ENCODE measurements at regions not wholly inside any gene's neighbourhood (a gene's known extent, or its start where the extent isn't known, plus 50 kb on each side); places are given as distances from the start of the nearest gene placed in this dataset.

DNA sequence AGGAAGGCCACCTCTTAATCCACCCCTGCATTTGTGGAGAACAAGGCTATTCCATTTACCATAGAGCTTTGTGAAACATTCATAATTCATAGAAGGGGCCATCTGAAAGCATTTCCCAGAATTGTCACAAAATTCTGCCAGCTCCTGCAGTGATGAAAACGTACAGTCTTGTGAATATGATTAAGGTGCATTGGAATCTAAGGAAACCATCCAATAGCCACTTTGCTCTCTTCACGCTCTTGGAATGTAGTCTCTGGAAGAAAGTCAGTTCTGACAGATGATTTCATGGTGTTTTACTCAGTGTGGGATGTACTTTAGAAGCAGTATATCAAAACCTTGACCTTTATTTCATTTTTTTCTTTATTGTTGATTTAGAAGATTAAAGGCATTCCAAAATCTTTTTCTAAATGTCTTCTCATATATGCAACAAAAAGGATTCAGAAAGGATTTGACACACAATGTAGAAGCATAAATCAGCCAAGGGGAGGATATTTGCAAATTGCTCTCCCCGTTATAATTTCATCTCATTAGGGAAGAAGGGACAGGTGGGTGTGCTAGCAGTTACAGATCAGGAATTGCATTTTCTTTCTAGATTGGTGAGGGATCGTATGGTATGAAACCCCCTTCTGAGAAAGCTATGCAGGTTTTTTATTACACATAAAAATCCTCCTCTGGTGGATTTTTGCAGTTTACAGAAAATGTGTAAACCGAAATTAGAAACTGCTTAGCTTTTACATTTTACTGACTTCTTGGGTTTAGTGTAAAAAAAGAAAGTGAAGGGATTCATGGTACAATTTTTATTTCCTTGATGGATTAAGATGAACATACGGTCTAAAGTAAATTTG lies 390.2 kb downstream of the LRIG3 start (continued):
- TF ChIP-seq, protein P1, sequence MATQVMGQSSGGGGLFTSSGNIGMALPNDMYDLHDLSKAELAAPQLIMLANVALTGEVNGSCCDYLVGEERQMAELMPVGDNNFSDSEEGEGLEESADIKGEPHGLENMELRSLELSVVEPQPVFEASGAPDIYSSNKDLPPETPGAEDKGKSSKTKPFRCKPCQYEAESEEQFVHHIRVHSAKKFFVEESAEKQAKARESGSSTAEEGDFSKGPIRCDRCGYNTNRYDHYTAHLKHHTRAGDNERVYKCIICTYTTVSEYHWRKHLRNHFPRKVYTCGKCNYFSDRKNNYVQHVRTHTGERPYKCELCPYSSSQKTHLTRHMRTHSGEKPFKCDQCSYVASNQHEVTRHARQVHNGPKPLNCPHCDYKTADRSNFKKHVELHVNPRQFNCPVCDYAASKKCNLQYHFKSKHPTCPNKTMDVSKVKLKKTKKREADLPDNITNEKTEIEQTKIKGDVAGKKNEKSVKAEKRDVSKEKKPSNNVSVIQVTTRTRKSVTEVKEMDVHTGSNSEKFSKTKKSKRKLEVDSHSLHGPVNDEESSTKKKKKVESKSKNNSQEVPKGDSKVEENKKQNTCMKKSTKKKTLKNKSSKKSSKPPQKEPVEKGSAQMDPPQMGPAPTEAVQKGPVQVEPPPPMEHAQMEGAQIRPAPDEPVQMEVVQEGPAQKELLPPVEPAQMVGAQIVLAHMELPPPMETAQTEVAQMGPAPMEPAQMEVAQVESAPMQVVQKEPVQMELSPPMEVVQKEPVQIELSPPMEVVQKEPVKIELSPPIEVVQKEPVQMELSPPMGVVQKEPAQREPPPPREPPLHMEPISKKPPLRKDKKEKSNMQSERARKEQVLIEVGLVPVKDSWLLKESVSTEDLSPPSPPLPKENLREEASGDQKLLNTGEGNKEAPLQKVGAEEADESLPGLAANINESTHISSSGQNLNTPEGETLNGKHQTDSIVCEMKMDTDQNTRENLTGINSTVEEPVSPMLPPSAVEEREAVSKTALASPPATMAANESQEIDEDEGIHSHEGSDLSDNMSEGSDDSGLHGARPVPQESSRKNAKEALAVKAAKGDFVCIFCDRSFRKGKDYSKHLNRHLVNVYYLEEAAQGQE (IDR thresholded peaks at IDR 0.05; ENCODE audit: low read depth, low read length), result no peak
- TF ChIP-seq, protein P2, sequence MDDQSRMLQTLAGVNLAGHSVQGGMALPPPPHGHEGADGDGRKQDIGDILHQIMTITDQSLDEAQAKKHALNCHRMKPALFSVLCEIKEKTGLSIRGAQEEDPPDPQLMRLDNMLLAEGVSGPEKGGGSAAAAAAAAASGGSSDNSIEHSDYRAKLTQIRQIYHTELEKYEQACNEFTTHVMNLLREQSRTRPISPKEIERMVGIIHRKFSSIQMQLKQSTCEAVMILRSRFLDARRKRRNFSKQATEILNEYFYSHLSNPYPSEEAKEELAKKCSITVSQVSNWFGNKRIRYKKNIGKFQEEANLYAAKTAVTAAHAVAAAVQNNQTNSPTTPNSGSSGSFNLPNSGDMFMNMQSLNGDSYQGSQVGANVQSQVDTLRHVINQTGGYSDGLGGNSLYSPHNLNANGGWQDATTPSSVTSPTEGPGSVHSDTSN (IDR thresholded peaks at IDR 0.05), result peak; percentile 95
- peak; percentile 70; the same call in 1 of the 2 replicates for TF ChIP-seq MEF2A (IDR thresholded peaks at IDR 0.05; ENCODE audit: borderline replicate concordance, low read depth)
- peak; percentile 70; the same call in 1 of the 2 replicates for TF ChIP-seq RXRA (IDR thresholded peaks at IDR 0.05; ENCODE audit: borderline replicate concordance, low read depth)
- peak; percentile 95 for TF ChIP-seq TEAD4 (IDR thresholded peaks at IDR 0.05; ENCODE audit: borderline replicate concordance, insufficient read depth)

DNA sequence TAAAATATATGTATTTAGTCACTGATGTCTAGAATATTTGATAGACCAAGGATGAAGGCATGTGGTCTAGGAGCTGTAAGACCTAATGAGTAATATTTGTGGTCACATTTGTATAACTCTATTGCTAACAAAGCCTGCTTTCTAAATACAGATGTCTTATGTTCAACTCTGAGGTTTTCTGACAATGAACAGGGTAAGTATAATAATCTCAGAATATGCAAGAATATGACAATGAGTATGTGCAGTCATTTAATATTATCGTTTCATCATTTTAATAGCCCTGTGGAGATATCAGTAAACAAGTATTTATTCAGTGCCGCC lies 389.6 kb downstream of the LRIG3 start:
- Histone ChIP-seq H3K4me3 (ENCODE audit: low read depth in 2 of 2, low read length in 1 of 2) (no peak overlapping the region), H3K36me3 (replicated peaks in 1 of 2; ENCODE audit: control insufficient read depth in 1 of 2, insufficient read depth in 2 of 2, low read length in 1 of 2) (no peaks in the 10 kb centered on the region), H3K9me2 (no peaks in the 10 kb centered on the region), H4K20me1 (ENCODE audit: insufficient read depth) (no peaks in the 10 kb centered on the region), H3K27me3 (ENCODE audit: insufficient read depth) (no peaks in the 10 kb centered on the region), H3K4me1 (ENCODE audit: control insufficient read depth in 1 of 2, insufficient read depth in 2 of 2, low read depth in 1 of 2, low read length in 1 of 2) (peaks cover 0 to 10% of the 10 kb centered on the region in 2 experiments; a peak in 2 of 4 replicates), H3K27ac (ENCODE audit: low read depth in 2 of 2, low read length in 1 of 2) (peak overlapping the region; percentile 73 to 95; a peak in 3 of 4 replicates), H3K9ac (peak overlapping the region; percentile 61; the same call in 1 of the 2 replicates), H2AFZ (ENCODE audit: low read depth) (no peak overlapping the region), H3K79me2 (ENCODE audit: insufficient read depth) (no peaks in the 10 kb centered on the region), H3K4me2 (peak overlapping the region; percentile 66), H3F3A (replicated peaks; ENCODE audit: insufficient read depth) (peaks cover 20% of the 10 kb centered on the region), H3K9me3 (no peaks in the 10 kb centered on the region)
- ChIA-PET POLR2A (no interaction called here), CTCF (interaction anchor here (1.8 kb wide), 1 partner anchor 10 kb away, joined by 4 read pairs; no protein-coding TSS in a partner anchor)
- 24% methylated on average over 2 of the region's 2 CpGs for WGBS (ENCODE audit: low lambda C conversion rate)
- DNase-seq, result no peak
- TF ChIP-seq RAD21 (IDR thresholded peaks at IDR 0.05; ENCODE audit: low read length) (no peak), RFX5 (IDR thresholded peaks at IDR 0.05; ENCODE audit: low read length) (no peak), SIN3A (IDR thresholded peaks at IDR 0.05; ENCODE audit: borderline replicate concordance, low read depth, low read length) (no peak), EZH2phosphoT487 (IDR thresholded peaks at IDR 0.05; ENCODE audit: borderline replicate concordance, low read depth) (no peak), TAF1 (IDR thresholded peaks at IDR 0.05; ENCODE audit: borderline replicate concordance, low read depth, low read length) (no peak), POLR2AphosphoS5 (IDR thresholded peaks at IDR 0.05; ENCODE audit: low read depth, low read length) (peak; percentile 84), TEAD4 (IDR thresholded peaks at IDR 0.05; ENCODE audit: borderline replicate concordance, insufficient read depth) (peak; percentile 78; the same call in 1 of the 2 replicates), GABPA (IDR thresholded peaks at IDR 0.05; ENCODE audit: low read depth) (no peak), MEF2A (IDR thresholded peaks at IDR 0.05; ENCODE audit: borderline replicate concordance, low read depth) (no peak), NRF1 (IDR thresholded peaks at IDR 0.05; ENCODE audit: low read depth, low read length) (no peak)
- TF ChIP-seq, protein P3, sequence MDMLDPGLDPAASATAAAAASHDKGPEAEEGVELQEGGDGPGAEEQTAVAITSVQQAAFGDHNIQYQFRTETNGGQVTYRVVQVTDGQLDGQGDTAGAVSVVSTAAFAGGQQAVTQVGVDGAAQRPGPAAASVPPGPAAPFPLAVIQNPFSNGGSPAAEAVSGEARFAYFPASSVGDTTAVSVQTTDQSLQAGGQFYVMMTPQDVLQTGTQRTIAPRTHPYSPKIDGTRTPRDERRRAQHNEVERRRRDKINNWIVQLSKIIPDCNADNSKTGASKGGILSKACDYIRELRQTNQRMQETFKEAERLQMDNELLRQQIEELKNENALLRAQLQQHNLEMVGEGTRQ (IDR thresholded peaks at IDR 0.05; ENCODE audit: borderline replicate concordance, low read depth, low read length), result no peak
- TF ChIP-seq, protein P4, sequence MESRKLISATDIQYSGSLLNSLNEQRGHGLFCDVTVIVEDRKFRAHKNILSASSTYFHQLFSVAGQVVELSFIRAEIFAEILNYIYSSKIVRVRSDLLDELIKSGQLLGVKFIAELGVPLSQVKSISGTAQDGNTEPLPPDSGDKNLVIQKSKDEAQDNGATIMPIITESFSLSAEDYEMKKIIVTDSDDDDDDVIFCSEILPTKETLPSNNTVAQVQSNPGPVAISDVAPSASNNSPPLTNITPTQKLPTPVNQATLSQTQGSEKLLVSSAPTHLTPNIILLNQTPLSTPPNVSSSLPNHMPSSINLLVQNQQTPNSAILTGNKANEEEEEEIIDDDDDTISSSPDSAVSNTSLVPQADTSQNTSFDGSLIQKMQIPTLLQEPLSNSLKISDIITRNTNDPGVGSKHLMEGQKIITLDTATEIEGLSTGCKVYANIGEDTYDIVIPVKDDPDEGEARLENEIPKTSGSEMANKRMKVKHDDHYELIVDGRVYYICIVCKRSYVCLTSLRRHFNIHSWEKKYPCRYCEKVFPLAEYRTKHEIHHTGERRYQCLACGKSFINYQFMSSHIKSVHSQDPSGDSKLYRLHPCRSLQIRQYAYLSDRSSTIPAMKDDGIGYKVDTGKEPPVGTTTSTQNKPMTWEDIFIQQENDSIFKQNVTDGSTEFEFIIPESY (IDR thresholded peaks at IDR 0.05; ENCODE audit: borderline replicate concordance, low read depth), result no peak
- TF ChIP-seq, protein P5, sequence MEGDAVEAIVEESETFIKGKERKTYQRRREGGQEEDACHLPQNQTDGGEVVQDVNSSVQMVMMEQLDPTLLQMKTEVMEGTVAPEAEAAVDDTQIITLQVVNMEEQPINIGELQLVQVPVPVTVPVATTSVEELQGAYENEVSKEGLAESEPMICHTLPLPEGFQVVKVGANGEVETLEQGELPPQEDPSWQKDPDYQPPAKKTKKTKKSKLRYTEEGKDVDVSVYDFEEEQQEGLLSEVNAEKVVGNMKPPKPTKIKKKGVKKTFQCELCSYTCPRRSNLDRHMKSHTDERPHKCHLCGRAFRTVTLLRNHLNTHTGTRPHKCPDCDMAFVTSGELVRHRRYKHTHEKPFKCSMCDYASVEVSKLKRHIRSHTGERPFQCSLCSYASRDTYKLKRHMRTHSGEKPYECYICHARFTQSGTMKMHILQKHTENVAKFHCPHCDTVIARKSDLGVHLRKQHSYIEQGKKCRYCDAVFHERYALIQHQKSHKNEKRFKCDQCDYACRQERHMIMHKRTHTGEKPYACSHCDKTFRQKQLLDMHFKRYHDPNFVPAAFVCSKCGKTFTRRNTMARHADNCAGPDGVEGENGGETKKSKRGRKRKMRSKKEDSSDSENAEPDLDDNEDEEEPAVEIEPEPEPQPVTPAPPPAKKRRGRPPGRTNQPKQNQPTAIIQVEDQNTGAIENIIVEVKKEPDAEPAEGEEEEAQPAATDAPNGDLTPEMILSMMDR (IDR thresholded peaks at IDR 0.05), result no peak
